ENCODE measurements at regions not wholly inside any gene's neighbourhood (a gene's known extent, or its start where the extent isn't known, plus 50 kb on each side); places are given as distances from the start of the nearest gene placed in this dataset.

DNA sequence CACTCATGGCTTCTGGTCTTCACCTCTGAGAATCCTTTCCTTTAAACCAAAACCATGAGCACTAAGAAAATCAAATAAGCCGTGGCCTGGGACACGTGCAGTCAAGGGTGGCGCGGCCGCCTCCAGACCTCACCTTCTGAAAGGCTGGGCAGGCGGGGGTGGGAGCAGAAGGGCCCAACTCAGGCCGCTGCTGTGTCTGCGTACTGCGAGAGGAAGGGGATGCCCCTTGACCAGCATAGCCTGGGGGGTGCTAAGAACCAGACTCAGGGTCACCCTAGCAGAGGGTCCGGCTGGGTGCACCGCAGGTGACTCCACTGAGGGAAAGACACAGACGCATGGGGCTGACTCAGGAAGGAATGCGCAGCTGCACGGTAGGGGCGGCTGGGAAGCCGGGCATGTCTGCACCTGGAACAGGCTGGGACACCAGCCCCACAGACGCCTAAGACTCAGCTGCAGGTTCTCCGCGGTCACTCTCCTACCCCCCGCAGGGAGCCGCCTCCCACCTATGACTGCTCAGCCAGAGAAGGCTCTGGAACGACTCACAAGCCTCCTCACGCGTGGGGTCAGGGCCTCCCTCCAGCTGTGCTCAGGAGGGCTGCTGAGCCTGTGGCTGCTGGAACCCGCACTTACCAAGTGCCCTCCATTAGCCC, 432.4 kb upstream of the MYT1L start:
- Histone ChIP-seq H3K9me3 (ENCODE audit: severe bottlenecking) (no peaks in the 10 kb centered on the region), H3K27ac (ENCODE audit: poor library complexity, severe bottlenecking) (no peak overlapping the region), H3K4me1 (ENCODE audit: insufficient read depth, poor library complexity, severe bottlenecking) (no peaks in the 10 kb centered on the region), H3K4me3 (ENCODE audit: severe bottlenecking) (no peak overlapping the region), H3K36me3 (ENCODE audit: low read depth) (no peaks in the 10 kb centered on the region), H3K27me3 (ENCODE audit: insufficient read depth, poor library complexity, severe bottlenecking) (no peaks in the 10 kb centered on the region)
- TF ChIP-seq, protein P1, sequence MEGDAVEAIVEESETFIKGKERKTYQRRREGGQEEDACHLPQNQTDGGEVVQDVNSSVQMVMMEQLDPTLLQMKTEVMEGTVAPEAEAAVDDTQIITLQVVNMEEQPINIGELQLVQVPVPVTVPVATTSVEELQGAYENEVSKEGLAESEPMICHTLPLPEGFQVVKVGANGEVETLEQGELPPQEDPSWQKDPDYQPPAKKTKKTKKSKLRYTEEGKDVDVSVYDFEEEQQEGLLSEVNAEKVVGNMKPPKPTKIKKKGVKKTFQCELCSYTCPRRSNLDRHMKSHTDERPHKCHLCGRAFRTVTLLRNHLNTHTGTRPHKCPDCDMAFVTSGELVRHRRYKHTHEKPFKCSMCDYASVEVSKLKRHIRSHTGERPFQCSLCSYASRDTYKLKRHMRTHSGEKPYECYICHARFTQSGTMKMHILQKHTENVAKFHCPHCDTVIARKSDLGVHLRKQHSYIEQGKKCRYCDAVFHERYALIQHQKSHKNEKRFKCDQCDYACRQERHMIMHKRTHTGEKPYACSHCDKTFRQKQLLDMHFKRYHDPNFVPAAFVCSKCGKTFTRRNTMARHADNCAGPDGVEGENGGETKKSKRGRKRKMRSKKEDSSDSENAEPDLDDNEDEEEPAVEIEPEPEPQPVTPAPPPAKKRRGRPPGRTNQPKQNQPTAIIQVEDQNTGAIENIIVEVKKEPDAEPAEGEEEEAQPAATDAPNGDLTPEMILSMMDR (IDR thresholded peaks at IDR 0.05; ENCODE audit: poor library complexity, severe bottlenecking): no peak
- ATAC-seq (ENCODE audit: low read depth) (peak; percentile 81), DNase-seq (ENCODE audit: low spot score) (no peak)

DNA sequence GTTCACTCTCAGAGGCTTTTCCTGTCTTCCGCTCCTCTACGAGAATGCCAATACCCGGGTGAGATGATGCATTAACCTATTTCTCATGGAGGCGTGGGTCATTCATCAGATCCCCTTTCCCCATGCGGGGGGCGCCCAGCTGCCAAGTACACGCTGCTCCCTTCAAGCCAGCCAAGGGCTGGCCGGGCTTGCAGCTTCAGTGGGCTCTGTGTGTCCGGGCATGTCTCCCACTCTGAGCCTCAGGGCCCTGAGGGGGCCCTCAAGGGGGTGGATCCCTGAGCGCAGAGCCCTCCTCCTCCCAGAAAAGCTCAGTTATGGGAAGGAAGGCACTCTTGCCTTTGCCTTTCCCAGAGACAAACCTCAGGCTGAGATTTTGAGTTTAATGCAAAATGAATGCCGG, 431.8 kb upstream of the MYT1L start:
- H3K27me3 ChIP-seq (ENCODE audit: insufficient read depth, poor library complexity, severe bottlenecking): no peaks in the 10 kb centered on the region
- ATAC-seq (ENCODE audit: low read depth) (no peak), DNase-seq (ENCODE audit: low spot score) (no peak)
- H3K36me3 ChIP-seq (ENCODE audit: low read depth): no peaks in the 10 kb centered on the region
- H3K9me3 ChIP-seq (ENCODE audit: severe bottlenecking): no peaks in the 10 kb centered on the region
- no peak overlapping the region for H3K4me3 ChIP-seq (ENCODE audit: severe bottlenecking)
- TF ChIP-seq, protein P1 (IDR thresholded peaks at IDR 0.05; ENCODE audit: poor library complexity, severe bottlenecking): no peak
- no peaks in the 10 kb centered on the region for H3K4me1 ChIP-seq (ENCODE audit: insufficient read depth, poor library complexity, severe bottlenecking)
- no peak overlapping the region for H3K27ac ChIP-seq (ENCODE audit: poor library complexity, severe bottlenecking)

DNA sequence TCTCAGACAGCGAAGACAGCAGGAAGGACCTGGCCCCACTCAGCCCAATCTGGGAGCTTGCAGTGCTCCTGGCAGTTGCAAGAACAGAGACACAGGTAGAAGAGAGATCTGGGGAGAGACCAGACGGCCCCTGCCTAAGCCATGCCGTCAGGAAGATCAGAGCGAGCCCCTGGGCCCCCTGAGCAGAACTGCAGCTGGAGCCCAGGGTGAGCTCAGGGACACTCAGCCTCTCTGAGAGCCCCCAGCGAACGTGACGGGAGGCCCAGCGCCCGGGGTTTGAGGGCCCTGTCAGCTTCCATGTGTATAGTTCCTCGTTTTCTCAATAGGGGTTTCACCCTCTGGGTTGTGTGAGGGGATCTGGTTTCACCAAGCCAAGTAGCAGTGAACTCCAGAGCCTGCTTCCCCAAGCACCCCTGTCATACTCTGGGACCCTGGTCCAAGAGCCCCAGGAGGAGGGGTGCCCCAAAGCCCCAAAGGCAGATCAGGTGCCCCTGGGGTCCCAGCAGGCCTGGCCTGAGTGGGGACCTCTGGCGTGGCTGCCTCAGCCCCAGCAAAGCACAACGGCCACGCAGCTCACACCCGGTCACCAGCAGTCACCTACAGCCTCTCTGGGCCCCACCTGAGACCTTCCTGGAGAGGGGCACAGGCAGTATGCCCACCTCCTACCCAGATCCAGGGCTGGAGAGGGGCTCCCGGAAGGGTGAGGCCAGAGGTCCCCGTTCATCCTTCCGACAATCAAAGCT, 431.3 kb upstream of the MYT1L start:
- no peaks in the 10 kb centered on the region for H3K36me3 ChIP-seq (ENCODE audit: low read depth)
- H3K27me3 ChIP-seq (ENCODE audit: insufficient read depth, poor library complexity, severe bottlenecking): no peaks in the 10 kb centered on the region
- ATAC-seq (ENCODE audit: low read depth) (no peak), DNase-seq (ENCODE audit: low spot score) (no peak)
- no peak overlapping the region for H3K4me3 ChIP-seq (ENCODE audit: severe bottlenecking)
- no peaks in the 10 kb centered on the region for H3K4me1 ChIP-seq (ENCODE audit: insufficient read depth, poor library complexity, severe bottlenecking)
- H3K9me3 ChIP-seq (ENCODE audit: severe bottlenecking): no peaks in the 10 kb centered on the region
- no peak overlapping the region for H3K27ac ChIP-seq (ENCODE audit: poor library complexity, severe bottlenecking)
- TF ChIP-seq, protein P1 (IDR thresholded peaks at IDR 0.05; ENCODE audit: poor library complexity, severe bottlenecking): no peak

DNA sequence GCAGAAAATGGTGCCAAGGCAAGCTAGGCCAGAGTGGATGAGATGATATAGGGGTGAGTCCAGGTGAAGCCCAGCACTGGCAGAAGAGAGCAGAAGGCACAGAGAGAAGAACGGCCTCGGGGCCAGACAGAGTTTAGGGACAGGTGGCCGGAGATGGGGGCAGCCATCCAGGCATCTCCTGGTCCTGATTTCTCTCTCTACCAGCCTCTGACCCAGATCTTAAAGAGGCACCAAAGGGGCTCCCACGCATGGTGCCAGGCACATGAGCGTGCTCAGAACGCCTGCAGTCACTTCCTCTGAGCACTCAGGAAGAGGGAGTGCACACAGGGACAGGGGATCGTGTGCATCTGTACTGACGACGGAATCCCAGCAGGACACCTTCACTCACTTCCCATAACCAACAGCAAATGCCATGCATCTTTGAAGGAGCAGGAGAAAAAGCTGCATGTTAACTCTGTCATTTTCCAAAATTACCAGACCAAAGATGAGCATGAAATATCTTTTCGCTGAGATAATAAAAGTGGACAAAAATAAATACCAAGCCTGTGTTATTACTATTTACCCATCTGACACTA, 427.8 kb upstream of the MYT1L start:
- TF ChIP-seq, protein P1 (IDR thresholded peaks at IDR 0.05; ENCODE audit: poor library complexity, severe bottlenecking): no peak
- H3K27me3 ChIP-seq (ENCODE audit: insufficient read depth, poor library complexity, severe bottlenecking): no peaks in the 10 kb centered on the region
- no peaks in the 10 kb centered on the region for H3K9me3 ChIP-seq (ENCODE audit: severe bottlenecking)
- no peak overlapping the region for H3K4me3 ChIP-seq (ENCODE audit: severe bottlenecking)
- no peaks in the 10 kb centered on the region for H3K4me1 ChIP-seq (ENCODE audit: insufficient read depth, poor library complexity, severe bottlenecking)
- DNase-seq (ENCODE audit: low spot score) (no peak), ATAC-seq (ENCODE audit: low read depth) (no peak)
- H3K36me3 ChIP-seq (ENCODE audit: low read depth): no peaks in the 10 kb centered on the region
- no peak overlapping the region for H3K27ac ChIP-seq (ENCODE audit: poor library complexity, severe bottlenecking)

All from RWPE2 (cell line).